OCI-LY1 (cell line): ENCODE measurements at regions not wholly inside any gene's neighbourhood (a gene's known extent, or its start where the extent isn't known, plus 50 kb on each side); places are given as distances from the start of the nearest gene placed in this dataset.

Source experiments
- H2AFZ ChIP-seq: fragments of 200-600 bp; sonication (generic), shearing (Covaris generic); 2 replicates; pipeline ENCODE4 v1.6.0; 2014; ENCODE audit warnings: antibody characterized with exemption, mild to moderate bottlenecking, low read length
- H3F3A ChIP-seq: fragments of 200-600 bp; sonication (generic), shearing (Covaris generic); 2 replicates; pipeline ENCODE4 v1.6.0; 2014; ENCODE audit warnings: mild to moderate bottlenecking, antibody characterized with exemption, low read length, moderate library complexity; ENCODE audit not compliant: insufficient read depth
- H3K27ac ChIP-seq: fragments of 200-600 bp; sonication (generic); 2 replicates; pipeline ENCODE4 v1.5.1; 2014; ENCODE audit warnings: low read length, mixed run types, mild to moderate bottlenecking, low read depth; ENCODE audit not compliant: poor library complexity, severe bottlenecking
- H3K27me3 ChIP-seq: fragments of 200-600 bp; sonication (generic); 2 replicates; pipeline ENCODE4 v1.6.0; 2014; ENCODE audit warnings: antibody characterized with exemption, mild to moderate bottlenecking, low read length, moderate library complexity; ENCODE audit not compliant: insufficient read depth
- H3K36me3 ChIP-seq: fragments of 200-600 bp; sonication (generic); 2 replicates; pipeline ENCODE4 v1.6.1; 2014; ENCODE audit warnings: mild to moderate bottlenecking, antibody characterized with exemption, low read length, moderate library complexity, mixed read lengths; ENCODE audit not compliant: insufficient read depth
- H3K4me1 ChIP-seq: fragments of 200-600 bp; sonication (generic); 2 replicates; pipeline ENCODE4 v1.5.1; 2014; ENCODE audit warnings: mild to moderate bottlenecking, low read length, moderate library complexity; ENCODE audit not compliant: insufficient read depth, severe bottlenecking
- H3K4me2 ChIP-seq: fragments of 200-600 bp; sonication (generic), shearing (Covaris generic); 2 replicates; pipeline ENCODE4 v1.6.1; 2014; ENCODE audit warnings: low read length
- H3K4me3 ChIP-seq: fragments of 200-600 bp; sonication (generic); 2 replicates; pipeline ENCODE4 v1.5.1; 2014; ENCODE audit warnings: low read length, low read depth, mild to moderate bottlenecking, mixed read lengths; ENCODE audit not compliant: poor library complexity, severe bottlenecking
- H3K79me2 ChIP-seq: fragments of 200-600 bp; shearing (Covaris generic); 2 replicates; pipeline ENCODE4 v1.6.1; 2016; ENCODE audit warnings: mixed run types, low read length, mixed read lengths; ENCODE audit not compliant: insufficient read depth
- H3K9ac ChIP-seq: fragments of 200-600 bp; sonication (generic), shearing (Covaris generic); 2 replicates; pipeline ENCODE4 v1.6.1; 2014; ENCODE audit warnings: mild to moderate bottlenecking, low read length, mixed read lengths
- H3K9me2 ChIP-seq: fragments of 200-600 bp; sonication (generic), shearing (Covaris generic); 2 replicates; pipeline ENCODE4 v1.6.1; 2014; ENCODE audit warnings: low read depth, mild to moderate bottlenecking, low read length, mixed read lengths
- H3K9me3 ChIP-seq: fragments of 200-600 bp; shearing (Covaris generic); 2 replicates; pipeline ENCODE4 v1.6.1; 2014; ENCODE audit warnings: low read length, mixed read lengths
- H4K20me1 ChIP-seq: fragments of 200-600 bp; sonication (generic), shearing (Covaris generic); 2 replicates; pipeline ENCODE4 v1.6.0; 2016; ENCODE audit warnings: mild to moderate bottlenecking, low read length; ENCODE audit not compliant: insufficient read depth
- CTCF ChIP-seq: fragments of 200-600 bp; sonication (generic), shearing (Covaris generic); IDR thresholded peaks from 2 replicates; pipeline ENCODE4 v1.5.1; 2017; ENCODE audit warnings: mild to moderate bottlenecking, antibody characterized with exemption, low read length, moderate library complexity, mixed read lengths
- EZH2 ChIP-seq: fragments of 200-600 bp; sonication (generic), shearing (Covaris generic); IDR thresholded peaks from 2 replicates; pipeline ENCODE4 v1.8.0; 2017; ENCODE audit warnings: borderline replicate concordance, mixed run types, mild to moderate bottlenecking, antibody characterized with exemption, low read length, moderate library complexity, mixed read lengths

GRCh38 chr10:123355748-123356481 is 201.7 kb downstream of the BUB3 start:
- no peak overlapping the region for H3K4me2 ChIP-seq
- H3K4me3 ChIP-seq = no peak overlapping the region
- H3K9me3 ChIP-seq = no peaks in the 10 kb centered on the region
- no peaks in the 10 kb centered on the region for H3K79me2 ChIP-seq
- H3K27me3 ChIP-seq = no peaks in the 10 kb centered on the region
- H3K36me3 ChIP-seq = no peaks in the 10 kb centered on the region
- TF ChIP-seq CTCF (no peak), EZH2 (no peak)
- no peaks in the 10 kb centered on the region for H3K4me1 ChIP-seq
- no peak overlapping the region for H3K9ac ChIP-seq
- no peak overlapping the region for H2AFZ ChIP-seq
- no peaks in the 10 kb centered on the region for H4K20me1 ChIP-seq
- no peak overlapping the region for H3K27ac ChIP-seq
- H3F3A ChIP-seq = no peaks in the 10 kb centered on the region
- H3K9me2 ChIP-seq = no peaks in the 10 kb centered on the region

GRCh38 chr10:123356799-123357198 is 202.6 kb downstream of the BUB3 start:
- H3K27me3 ChIP-seq = no peaks in the 10 kb centered on the region
- H3K4me1 ChIP-seq = no peaks in the 10 kb centered on the region
- H4K20me1 ChIP-seq = no peaks in the 10 kb centered on the region
- H3F3A ChIP-seq = no peaks in the 10 kb centered on the region
- no peaks in the 10 kb centered on the region for H3K79me2 ChIP-seq
- H3K27ac ChIP-seq = no peak overlapping the region
- H3K9me2 ChIP-seq = no peaks in the 10 kb centered on the region
- H3K4me2 ChIP-seq = no peak overlapping the region
- H3K4me3 ChIP-seq = no peak overlapping the region
- H3K9me3 ChIP-seq = no peaks in the 10 kb centered on the region
- no peak overlapping the region for H3K9ac ChIP-seq
- H2AFZ ChIP-seq = no peak overlapping the region
- H3K36me3 ChIP-seq = no peaks in the 10 kb centered on the region
- no peak for TF ChIP-seq EZH2
- no peak for TF ChIP-seq CTCF

GRCh38 chr10:123357421-123357930 is 203.3 kb downstream of the BUB3 start:
- Histone ChIP-seq H3K4me1 (no peaks in the 10 kb centered on the region), H3K27ac (no peak overlapping the region), H3K4me3 (no peak overlapping the region), H3K9ac (no peak overlapping the region), H3K9me2 (no peaks in the 10 kb centered on the region), H3K4me2 (no peak overlapping the region), H3K27me3 (no peaks in the 10 kb centered on the region), H3K79me2 (no peaks in the 10 kb centered on the region), H3K36me3 (no peaks in the 10 kb centered on the region), H2AFZ (no peak overlapping the region), H4K20me1 (no peaks in the 10 kb centered on the region), H3F3A (no peaks in the 10 kb centered on the region), H3K9me3 (no peaks in the 10 kb centered on the region)
- TF ChIP-seq CTCF (no peak), EZH2 (no peak)
